HepG2 (cell line): ENCODE measurements at regions not wholly inside any gene's neighbourhood (a gene's known extent, or its start where the extent isn't known, plus 50 kb on each side); places are given as distances from the start of the nearest gene placed in this dataset.

Experiments used
- ATAC-seq: fragments of 200-7000 bp; cut with Tn5 transposase; 3 replicates; pipeline ENCODE4 v1.9.1; 2020; ENCODE audit warnings: mild to moderate bottlenecking, moderate library complexity
- BruUV-seq: library from RNA; stranded (reverse); fragments of 400-500 nt; replicated peaks from 2 replicates; lab custom pipeline; 2021; lab: Mats Ljungman, UMichigan
- CTCF ChIA-PET: fragments of 300-600 bp; formaldehyde crosslinking; extraction: SDS; loops from one replicate; lab custom pipeline; 2021; ENCODE audit warnings: low total read pairs, inconsistent platforms, low intra/inter-chr PET ratio; lab: Yijun Ruan, JAX
- POLR2A ChIA-PET: fragments of 350-600 bp; sonication (Branson Sonifier 250); formaldehyde crosslinking; loops from one replicate; lab custom pipeline; 2020; ENCODE audit warnings: antibody characterized with exemption, inconsistent platforms; lab: Yijun Ruan, JAX
- DNase-seq: peaks from one replicate; pipeline ENCODE4 v3.0.0-alpha.2; 2015; ENCODE audit warnings: low spot score
- FAIRE-seq: peaks from 3 replicates; lab custom pipeline; 2011; peaks lifted over from hg19 to GRCh38; lab: Jason Lieb, UNC
- H2AFZ ChIP-seq: one replicate; pipeline ENCODE4 v1.6.1; 2011; ENCODE audit warnings: low read length, inconsistent platforms
- H3K27ac ChIP-seq: fragments of 300-600 bp; 3 replicates; pipeline ENCODE4 v1.8.0; 2011; ENCODE audit warnings: mixed run types, mild to moderate bottlenecking, mixed read lengths, low read length, inconsistent platforms; ENCODE audit not compliant: insufficient read depth; ENCODE audit errors: extremely low read length
- H3K27me3 ChIP-seq, 2 experiments: fragments of 200-600 bp in 1 of 2; 2 replicates in 1 of 2; 3 replicates in 1 of 2; pipeline versions ENCODE4 v1.6.0 to v1.8.0; 2011; ENCODE audit warnings: low read length in 2 of 2, mild to moderate bottlenecking in 2 of 2, moderate library complexity in 2 of 2, inconsistent platforms in 1 of 2; ENCODE audit not compliant: insufficient read depth in 2 of 2, control insufficient read depth in 1 of 2
- H3K36me3 ChIP-seq, 2 experiments: fragments of 200-600 bp in 1 of 2; replicated peaks in 1 of 2; 2 replicates in 1 of 2; 3 replicates in 1 of 2; pipeline versions ENCODE4 v1.5.1 to v1.8.0; 2011; ENCODE audit warnings: low read length in 2 of 2, inconsistent platforms in 1 of 2; ENCODE audit not compliant: insufficient read depth in 2 of 2, control insufficient read depth in 1 of 2
- H3K4me1 ChIP-seq: 2 replicates; pipeline ENCODE4 v1.5.1; 2012; ENCODE audit warnings: low read length, inconsistent platforms; ENCODE audit not compliant: insufficient read depth
- H3K4me2 ChIP-seq: 2 replicates; pipeline ENCODE4 v1.6.0; 2011; ENCODE audit warnings: low read depth, low read length, inconsistent platforms
- H3K4me3 ChIP-seq, 3 experiments: fragments of 200-600 bp in 1 of 3; sonication (generic), shearing (Covaris generic) in 1 of 3; replicated peaks in 1 of 3; 2 replicates each; pipeline ENCODE4 v1.5.1; 2011 to 2016; ENCODE audit warnings: low read length in 3 of 3, inconsistent platforms in 2 of 3, low read depth in 2 of 3, mild to moderate bottlenecking in 2 of 3, control low read depth in 1 of 3, mixed read lengths in 1 of 3; ENCODE audit not compliant: insufficient read depth in 1 of 3
- H3K79me2 ChIP-seq: one replicate; pipeline ENCODE4 v1.6.1; 2011; ENCODE audit warnings: low read length, inconsistent platforms; ENCODE audit not compliant: insufficient read depth
- H3K9ac ChIP-seq: 2 replicates; pipeline ENCODE4 v1.6.0; 2011; ENCODE audit warnings: mild to moderate bottlenecking, low read depth, low read length, inconsistent platforms; ENCODE audit not compliant: insufficient read depth
- H3K9me3 ChIP-seq: 2 replicates; pipeline ENCODE4 v1.5.1; 2012; ENCODE audit warnings: mild to moderate bottlenecking, low read length
- H4K20me1 ChIP-seq: 2 replicates; pipeline ENCODE4 v1.6.0; 2011; ENCODE audit warnings: inconsistent platforms, mild to moderate bottlenecking, low read length, moderate library complexity; ENCODE audit not compliant: insufficient read depth
- ATRX ChIP-seq: sonication (generic); formaldehyde crosslinking; IDR thresholded peaks from 2 replicates; pipeline ENCODE4 v1.4.0; 2020; ENCODE audit warnings: missing genetic modification reagents, borderline replicate concordance
- BCL3 ChIP-seq: sonication (generic); formaldehyde crosslinking; IDR thresholded peaks from 2 replicates; pipeline ENCODE4 v1.5.1; 2020; ENCODE audit warnings: mild to moderate bottlenecking, missing genetic modification reagents, moderate library complexity
- KDM6A ChIP-seq: IDR thresholded peaks from 2 replicates; pipeline ENCODE4 v1.6.1; 2016; ENCODE audit warnings: low read depth
- MXI1 ChIP-seq: IDR thresholded peaks from 3 replicates; pipeline ENCODE4 v1.6.1; 2012; ENCODE audit warnings: low read depth, low read length, inconsistent platforms, borderline replicate concordance
- SMAD3 ChIP-seq: sonication (generic); formaldehyde crosslinking; IDR thresholded peaks from 2 replicates; pipeline ENCODE4 v1.4.0; 2020; ENCODE audit warnings: missing genetic modification reagents
- ZNF10 ChIP-seq: sonication (generic); formaldehyde crosslinking; IDR thresholded peaks from 2 replicates; pipeline ENCODE4 v1.4.0; 2020; ENCODE audit warnings: mild to moderate bottlenecking, low read depth, missing genetic modification reagents, borderline replicate concordance
- ZNF546 ChIP-seq: sonication (generic); formaldehyde crosslinking; conservative IDR thresholded peaks from 2 replicates; pipeline ENCODE4 v1.8.1; 2023; ENCODE audit warnings: mild to moderate bottlenecking, missing genetic modification reagents
- ZNF557 ChIP-seq: sonication (generic); formaldehyde crosslinking; IDR thresholded peaks from 2 replicates; pipeline ENCODE4 v1.4.0; 2020; ENCODE audit warnings: missing genetic modification reagents
- ZNF580 ChIP-seq: IDR thresholded peaks from 2 replicates; pipeline ENCODE4 v1.6.1; 2016; ENCODE audit warnings: low read depth, borderline replicate concordance
- ZNF749 ChIP-seq: sonication (generic); formaldehyde crosslinking; IDR thresholded peaks from 2 replicates; pipeline ENCODE4 v1.8.0; 2022; ENCODE audit warnings: mild to moderate bottlenecking, missing genetic modification reagents, moderate library complexity, borderline replicate concordance
- WGBS: methylation state at CpG from one replicate; pipeline ENCODE4 v1.1.6; 2017; ENCODE audit warnings: low lambda C conversion rate; 5-methylcytosine and 5-hydroxymethylcytosine counted together
- in situ Hi-C: cut with HindIII; loops from 2 replicates; pipeline ENCODE4 v1.10.0; 2017; ENCODE audit warnings: low pct_unique_long_range_greater_than_20kb; ENCODE audit not compliant: extremely low pct_ligation_motif_present
- intact Hi-C: fragments of 100-400 bp; cut with micrococcal nuclease; formaldehyde crosslinking; loops from one replicate; pipeline ENCODE4 v1.10.0; 2022; ENCODE audit not compliant: unreplicated experiment

GRCh38 chr4:107548211-107548905, 171.7 kb downstream of the PAPSS1 start (continued):
- no peak for TF ChIP-seq BCL3 (CRISPR knock-in tag)

- H3K4me3 ChIP-seq: no peak overlapping the region
- no peaks in the 10 kb centered on the region for H3K9me3 ChIP-seq
- H3K79me2 ChIP-seq: no peaks in the 10 kb centered on the region
- H3K27me3 ChIP-seq: no peaks in the 10 kb centered on the region
- no peak for ATAC-seq
- no TSS peak for BruUV-seq
- no peaks in the 10 kb centered on the region for H3K4me1 ChIP-seq
- H2AFZ ChIP-seq: no peak overlapping the region
- POLR2A ChIA-PET: no interaction called here
- H3K4me2 ChIP-seq: no peak overlapping the region
- WGBS: 22% methylated on average over 2 of the region's 2 CpGs
- TF ChIP-seq ZNF580: no peak
- no peak for TF ChIP-seq SMAD3 (CRISPR knock-in tag)
- no peak for TF ChIP-seq ATRX (CRISPR knock-in tag)
- TF ChIP-seq ZNF546 (CRISPR knock-in tag): no peak
- no peak for TF ChIP-seq KDM6A (CRISPR knock-in tag)
- TF ChIP-seq ZNF749: no peak
- TF ChIP-seq MXI1: no peak
- TF ChIP-seq ZNF10 (CRISPR knock-in tag): no peak
- no peak for TF ChIP-seq ZNF557 (CRISPR knock-in tag)
- TF ChIP-seq, all 625 proteins: peak for 0
- Histone ChIP-seq H3K9ac (no peak overlapping the region), H4K20me1 (no peaks in the 10 kb centered on the region), H3K36me3 (no peaks in the 10 kb centered on the region), H3K27ac (no peak overlapping the region)
- in situ Hi-C loops (no loop called here), intact Hi-C loops (no loop called here)
- CTCF ChIA-PET: no interaction called here
- no peak for DNase-seq
- no peak for FAIRE-seq
Measured at GRCh38 chr4:107546638-107547037, 173.4 kb downstream of the PAPSS1 start.
